Right lobe of liver (tissue), 4 donors: ENCODE measurements at regions not wholly inside any gene's neighbourhood (a gene's known extent, or its start where the extent isn't known, plus 50 kb on each side); places are given as distances from the start of the nearest gene placed in this dataset.

ENCODE experiments used
- POLR2A ChIP-seq: fragments of 450-650 bp; IDR thresholded peaks from one replicate; pipeline ENCODE4 v1.6.1; 2017; ENCODE audit warnings: antibody characterized with exemption, mild to moderate bottlenecking
- TF ChIP-seq, protein P1 (sequence below), 4 donors: fragments of 200-600 bp in 3 of 4; fragments of 450-650 bp in 1 of 4; IDR thresholded peaks; one replicate each; pipeline versions ENCODE4 v1.5.1 to v1.8.0; 2016 to 2022; ENCODE audit warnings: antibody characterized with exemption in 4 of 4, mild to moderate bottlenecking in 2 of 4
- donor health status: DM: no; HTN: no; CAD: no.
- donor health status: DM: no; HTN: no; CAD: no.
- donor health status: DM: no; HTN: yes; CAD: no.

DNA sequence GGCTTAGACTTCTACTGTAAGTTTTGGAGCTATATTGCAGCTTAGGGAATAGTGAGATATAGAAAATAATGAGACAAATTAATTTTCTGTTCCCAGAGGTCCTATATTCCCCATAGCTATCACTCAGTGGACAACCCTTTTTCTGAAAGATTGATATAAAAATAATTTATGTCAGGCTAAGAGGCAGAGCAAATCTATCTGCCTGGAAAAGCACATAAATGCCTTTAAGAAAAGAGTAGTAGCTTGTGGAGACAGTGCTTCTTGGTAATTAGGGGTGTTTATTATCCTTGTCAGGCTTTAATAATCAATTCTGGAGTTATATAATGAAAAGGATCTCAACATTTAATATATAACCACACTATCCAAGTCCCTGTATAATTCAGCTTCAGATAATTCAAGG lies 1162.8 kb upstream of the PCDH20 start:
- TF ChIP-seq, protein P1, sequence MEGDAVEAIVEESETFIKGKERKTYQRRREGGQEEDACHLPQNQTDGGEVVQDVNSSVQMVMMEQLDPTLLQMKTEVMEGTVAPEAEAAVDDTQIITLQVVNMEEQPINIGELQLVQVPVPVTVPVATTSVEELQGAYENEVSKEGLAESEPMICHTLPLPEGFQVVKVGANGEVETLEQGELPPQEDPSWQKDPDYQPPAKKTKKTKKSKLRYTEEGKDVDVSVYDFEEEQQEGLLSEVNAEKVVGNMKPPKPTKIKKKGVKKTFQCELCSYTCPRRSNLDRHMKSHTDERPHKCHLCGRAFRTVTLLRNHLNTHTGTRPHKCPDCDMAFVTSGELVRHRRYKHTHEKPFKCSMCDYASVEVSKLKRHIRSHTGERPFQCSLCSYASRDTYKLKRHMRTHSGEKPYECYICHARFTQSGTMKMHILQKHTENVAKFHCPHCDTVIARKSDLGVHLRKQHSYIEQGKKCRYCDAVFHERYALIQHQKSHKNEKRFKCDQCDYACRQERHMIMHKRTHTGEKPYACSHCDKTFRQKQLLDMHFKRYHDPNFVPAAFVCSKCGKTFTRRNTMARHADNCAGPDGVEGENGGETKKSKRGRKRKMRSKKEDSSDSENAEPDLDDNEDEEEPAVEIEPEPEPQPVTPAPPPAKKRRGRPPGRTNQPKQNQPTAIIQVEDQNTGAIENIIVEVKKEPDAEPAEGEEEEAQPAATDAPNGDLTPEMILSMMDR (IDR thresholded peaks at IDR 0.05), result no peak
- no peak for TF ChIP-seq POLR2A
